ENCODE measurements at regions not wholly inside any gene's neighbourhood (a gene's known extent, or its start where the extent isn't known, plus 50 kb on each side); places are given as distances from the start of the nearest gene placed in this dataset.

DNA sequence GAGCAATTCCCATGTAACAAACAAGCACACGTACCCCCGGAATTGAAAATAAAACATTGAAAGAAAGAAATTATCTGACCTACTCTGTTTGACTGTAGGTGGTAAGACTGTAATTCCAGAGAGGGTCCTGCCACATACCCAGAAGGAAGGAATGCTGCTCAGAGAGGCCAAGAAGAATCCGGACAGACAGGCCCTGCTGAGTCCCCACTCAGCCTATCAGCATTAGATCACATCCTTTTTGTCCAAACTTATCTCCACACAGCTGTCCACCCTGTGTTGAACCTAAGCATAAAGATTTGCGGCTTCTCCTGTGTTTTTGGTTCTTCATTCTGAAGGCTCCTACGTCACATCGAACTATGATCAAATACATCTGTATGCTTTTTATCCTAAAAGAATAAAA, 591.9 kb downstream of the QKI start:
- Histone ChIP-seq H3K4me3 (ENCODE audit: insufficient read depth, low read depth, low read length) (no peak overlapping the region), H3K4me2 (ENCODE audit: low read length) (no peak overlapping the region), H3K36me3 (ENCODE audit: insufficient read depth, low read length) (no peaks in the 10 kb centered on the region), H3K27me3 (ENCODE audit: insufficient read depth, low read length) (no peaks in the 10 kb centered on the region), H2AFZ (ENCODE audit: low read depth, low read length) (no peak overlapping the region), H3K9ac (ENCODE audit: low read length) (no peak overlapping the region), H3K9me3 (ENCODE audit: insufficient read depth, low read depth, low read length) (no peaks in the 10 kb centered on the region), H3K4me1 (ENCODE audit: insufficient read depth, low read length) (no peaks in the 10 kb centered on the region), H4K20me1 (ENCODE audit: insufficient read depth, low read length) (no peaks in the 10 kb centered on the region), H3K27ac (ENCODE audit: low read depth, low read length) (no peak overlapping the region), H3K79me2 (ENCODE audit: insufficient read depth, low read length) (no peaks in the 10 kb centered on the region)
- Mint-ChIP-seq H3K27me3 (ENCODE audit: low read depth, unreplicated experiment) (peaks cover 2% of the 10 kb centered on the region), H3K36me3 (ENCODE audit: low read depth, unreplicated experiment) (peaks cover 2% of the 10 kb centered on the region), H3K9me3 (ENCODE audit: unreplicated experiment) (peaks cover 3% of the 10 kb centered on the region), H3K27ac (ENCODE audit: unreplicated experiment) (no peak overlapping the region), H3K4me1 (ENCODE audit: low read depth, unreplicated experiment) (peaks cover 17% of the 10 kb centered on the region), H3K4me3 (ENCODE audit: unreplicated experiment) (no peak overlapping the region)
- TF ChIP-seq EZH2 (IDR thresholded peaks at IDR 0.05; ENCODE audit: insufficient read depth, low read length): no peak
- TF ChIP-seq, protein P1, sequence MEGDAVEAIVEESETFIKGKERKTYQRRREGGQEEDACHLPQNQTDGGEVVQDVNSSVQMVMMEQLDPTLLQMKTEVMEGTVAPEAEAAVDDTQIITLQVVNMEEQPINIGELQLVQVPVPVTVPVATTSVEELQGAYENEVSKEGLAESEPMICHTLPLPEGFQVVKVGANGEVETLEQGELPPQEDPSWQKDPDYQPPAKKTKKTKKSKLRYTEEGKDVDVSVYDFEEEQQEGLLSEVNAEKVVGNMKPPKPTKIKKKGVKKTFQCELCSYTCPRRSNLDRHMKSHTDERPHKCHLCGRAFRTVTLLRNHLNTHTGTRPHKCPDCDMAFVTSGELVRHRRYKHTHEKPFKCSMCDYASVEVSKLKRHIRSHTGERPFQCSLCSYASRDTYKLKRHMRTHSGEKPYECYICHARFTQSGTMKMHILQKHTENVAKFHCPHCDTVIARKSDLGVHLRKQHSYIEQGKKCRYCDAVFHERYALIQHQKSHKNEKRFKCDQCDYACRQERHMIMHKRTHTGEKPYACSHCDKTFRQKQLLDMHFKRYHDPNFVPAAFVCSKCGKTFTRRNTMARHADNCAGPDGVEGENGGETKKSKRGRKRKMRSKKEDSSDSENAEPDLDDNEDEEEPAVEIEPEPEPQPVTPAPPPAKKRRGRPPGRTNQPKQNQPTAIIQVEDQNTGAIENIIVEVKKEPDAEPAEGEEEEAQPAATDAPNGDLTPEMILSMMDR (IDR thresholded peaks at IDR 0.05; ENCODE audit: insufficient read depth, low read depth, low read length): no peak
- FAIRE-seq (no peak), DNase-seq (ENCODE audit: low read depth) (no peak)

GRCh38 chr6:164005004-164005711, 590.6 kb downstream of the QKI start:
- Histone ChIP-seq H3K4me3 (ENCODE audit: insufficient read depth, low read depth, low read length) (no peak overlapping the region), H3K4me1 (ENCODE audit: insufficient read depth, low read length) (no peaks in the 10 kb centered on the region), H3K9ac (ENCODE audit: low read length) (no peak overlapping the region), H2AFZ (ENCODE audit: low read depth, low read length) (no peak overlapping the region), H4K20me1 (ENCODE audit: insufficient read depth, low read length) (no peaks in the 10 kb centered on the region), H3K27ac (ENCODE audit: low read depth, low read length) (no peak overlapping the region), H3K27me3 (ENCODE audit: insufficient read depth, low read length) (no peaks in the 10 kb centered on the region), H3K4me2 (ENCODE audit: low read length) (no peak overlapping the region), H3K9me3 (ENCODE audit: insufficient read depth, low read depth, low read length) (no peaks in the 10 kb centered on the region), H3K79me2 (ENCODE audit: insufficient read depth, low read length) (no peaks in the 10 kb centered on the region), H3K36me3 (ENCODE audit: insufficient read depth, low read length) (no peaks in the 10 kb centered on the region)
- H3K9me3 Mint-ChIP-seq (ENCODE audit: unreplicated experiment): peaks cover 3% of the 10 kb centered on the region
- no peak overlapping the region for H3K4me3 Mint-ChIP-seq (ENCODE audit: unreplicated experiment)
- no peak for TF ChIP-seq EZH2 (IDR thresholded peaks at IDR 0.05; ENCODE audit: insufficient read depth, low read length)
- TF ChIP-seq, protein P1 (IDR thresholded peaks at IDR 0.05; ENCODE audit: insufficient read depth, low read depth, low read length): no peak
- peaks cover 2% of the 10 kb centered on the region for H3K36me3 Mint-ChIP-seq (ENCODE audit: low read depth, unreplicated experiment)
- H3K27ac Mint-ChIP-seq (ENCODE audit: unreplicated experiment): no peak overlapping the region
- H3K27me3 Mint-ChIP-seq (ENCODE audit: low read depth, unreplicated experiment): peaks cover 2% of the 10 kb centered on the region
- peaks cover 14% of the 10 kb centered on the region for H3K4me1 Mint-ChIP-seq (ENCODE audit: low read depth, unreplicated experiment)
- DNase-seq (ENCODE audit: low read depth) (no peak), FAIRE-seq (no peak)

GRCh38 chr6:164000276-164000675, 585.8 kb downstream of the QKI start:
- no peaks in the 10 kb centered on the region for H4K20me1 ChIP-seq (ENCODE audit: insufficient read depth, low read length)
- Mint-ChIP-seq H3K36me3 (ENCODE audit: low read depth, unreplicated experiment) (no peaks in the 10 kb centered on the region), H3K9me3 (ENCODE audit: unreplicated experiment) (no peaks in the 10 kb centered on the region), H3K27me3 (ENCODE audit: low read depth, unreplicated experiment) (no peaks in the 10 kb centered on the region), H3K27ac (ENCODE audit: unreplicated experiment) (no peak overlapping the region), H3K4me1 (ENCODE audit: low read depth, unreplicated experiment) (peaks cover 32% of the 10 kb centered on the region), H3K4me3 (ENCODE audit: unreplicated experiment) (no peak overlapping the region)
- no peaks in the 10 kb centered on the region for H3K36me3 ChIP-seq (ENCODE audit: insufficient read depth, low read length)
- no peaks in the 10 kb centered on the region for H3K27me3 ChIP-seq (ENCODE audit: insufficient read depth, low read length)
- no peak for DNase-seq (ENCODE audit: low read depth)
- TF ChIP-seq EZH2 (IDR thresholded peaks at IDR 0.05; ENCODE audit: insufficient read depth, low read length): no peak
- TF ChIP-seq, protein P1 (IDR thresholded peaks at IDR 0.05; ENCODE audit: insufficient read depth, low read depth, low read length): no peak
- no peak overlapping the region for H3K4me2 ChIP-seq (ENCODE audit: low read length)
- no peaks in the 10 kb centered on the region for H3K9me3 ChIP-seq (ENCODE audit: insufficient read depth, low read depth, low read length)
- FAIRE-seq: no peak
- no peak overlapping the region for H3K27ac ChIP-seq (ENCODE audit: low read depth, low read length)
- no peak overlapping the region for H3K9ac ChIP-seq (ENCODE audit: low read length)
- no peak overlapping the region for H3K4me3 ChIP-seq (ENCODE audit: insufficient read depth, low read depth, low read length)
- no peak overlapping the region for H2AFZ ChIP-seq (ENCODE audit: low read depth, low read length)
- H3K79me2 ChIP-seq (ENCODE audit: insufficient read depth, low read length): no peaks in the 10 kb centered on the region
- H3K4me1 ChIP-seq (ENCODE audit: insufficient read depth, low read length): peaks cover 4% of the 10 kb centered on the region
